Ramos (cell line): ENCODE measurements at regions not wholly inside any gene's neighbourhood (a gene's known extent, or its start where the extent isn't known, plus 50 kb on each side); places are given as distances from the start of the nearest gene placed in this dataset.

Source experiments
- in situ Hi-C: fragments of 300-500 bp; cut with MboI; formaldehyde crosslinking; loops from one replicate; pipeline ENCODE4 v1.14.3; 2022; ENCODE audit warnings: low sequenced_read_pairs; ENCODE audit not compliant: unreplicated experiment

DNA sequence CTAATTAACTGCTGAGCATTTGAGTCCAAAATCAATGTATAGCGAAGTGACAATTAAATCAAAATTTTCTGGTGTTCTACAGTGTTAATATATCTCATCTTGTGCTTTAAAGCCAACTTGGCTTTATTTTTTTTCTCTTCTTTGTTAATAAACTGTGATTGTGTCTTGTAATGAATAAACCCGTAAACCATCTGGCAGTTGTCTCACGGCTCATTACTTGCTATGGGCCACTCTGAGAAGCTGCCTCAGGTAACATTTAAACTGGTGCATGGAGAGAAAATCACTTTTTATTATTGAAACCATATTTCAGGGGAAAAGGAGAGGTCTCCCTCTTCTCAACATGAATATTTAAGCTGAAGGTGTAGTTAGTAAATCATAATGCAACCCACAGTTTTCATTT is 694.0 kb downstream of the KCTD8 start:
- in situ Hi-C loops, result no loop called here

DNA sequence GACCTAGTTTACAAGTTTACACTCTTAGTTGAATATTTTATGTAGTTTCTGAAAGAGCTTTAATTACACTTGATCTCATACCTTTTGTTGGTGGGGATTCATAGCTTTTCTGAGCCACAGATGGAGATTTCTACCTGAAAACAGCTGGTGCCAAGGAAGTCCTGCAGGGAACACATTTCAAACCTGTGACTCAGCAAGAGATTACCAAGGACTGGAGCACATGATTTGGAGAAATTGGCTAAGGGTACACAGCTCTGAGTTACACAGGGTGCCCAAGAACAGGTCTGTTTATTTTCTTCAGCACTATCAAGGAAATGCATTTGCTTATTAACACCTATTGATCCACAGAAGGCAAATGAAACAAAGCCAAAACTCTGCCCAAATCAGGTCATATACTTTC is 691.5 kb downstream of the KCTD8 start:
- in situ Hi-C loops, result no loop called here

DNA sequence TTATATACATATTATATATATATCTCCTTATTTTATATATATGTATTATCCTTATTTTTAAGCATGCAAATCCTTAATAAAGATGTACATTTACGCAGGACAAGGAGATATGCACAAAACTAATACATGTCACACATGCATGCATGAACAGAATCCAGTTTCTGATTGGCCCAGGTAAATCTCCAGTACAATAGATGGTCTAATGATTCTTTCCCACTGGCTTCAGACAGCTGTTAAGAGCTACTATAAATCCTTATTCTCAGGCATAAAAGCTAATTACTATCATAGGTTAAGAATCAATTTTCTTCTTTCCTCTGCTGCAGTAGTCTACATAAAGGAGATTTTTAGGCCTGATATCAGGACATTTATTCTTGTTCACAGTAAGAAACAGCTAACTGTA is 689.8 kb downstream of the KCTD8 start:
- in situ Hi-C loops, result no loop called here

DNA sequence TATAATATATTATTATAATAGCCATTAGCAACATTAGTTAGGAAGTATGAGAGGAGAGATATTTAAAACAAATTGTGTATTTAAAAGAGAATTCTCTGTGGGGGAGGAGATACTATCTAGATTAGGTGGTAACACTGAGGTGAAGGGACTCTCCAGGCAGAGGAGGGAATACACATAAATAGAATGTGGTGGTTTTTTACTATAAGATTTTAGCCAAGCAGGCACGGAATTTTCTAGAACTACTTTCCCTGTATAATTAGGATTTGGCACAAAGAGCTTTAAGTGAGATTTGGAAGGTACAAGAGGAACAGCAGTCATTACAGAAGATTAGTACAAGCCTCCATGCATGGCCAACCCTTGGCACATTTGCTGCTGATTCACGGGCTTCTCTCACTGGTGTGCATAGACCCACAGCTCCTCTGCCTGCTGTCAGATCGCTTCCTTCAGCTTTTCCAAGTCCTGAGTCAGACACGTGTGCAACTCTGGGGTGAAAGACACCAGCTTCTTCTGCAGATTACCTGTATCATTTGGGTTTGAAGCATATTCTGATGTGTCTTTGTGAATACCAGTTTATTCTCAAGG is 685.5 kb downstream of the KCTD8 start:
- in situ Hi-C loops, result no loop called here

DNA sequence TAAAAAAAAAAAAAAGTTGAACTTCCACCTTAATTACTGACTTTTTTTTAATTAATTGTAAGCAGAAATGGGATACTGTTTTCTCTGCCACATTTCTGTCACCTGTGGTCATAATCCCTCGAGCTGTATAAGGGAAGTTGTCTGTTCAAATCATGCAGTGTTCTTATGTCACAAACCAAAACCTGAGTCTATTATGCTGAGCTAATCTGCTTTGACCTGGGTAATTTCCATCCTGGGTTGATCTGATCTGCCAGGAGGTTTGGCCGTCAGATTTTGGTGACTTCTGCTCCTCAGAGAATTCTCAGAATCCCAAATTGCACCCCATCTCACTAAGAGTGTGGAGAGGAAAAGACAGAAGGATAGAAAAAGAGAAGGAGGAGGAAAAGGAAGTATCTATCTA is 683.1 kb downstream of the KCTD8 start:
- in situ Hi-C loops, result no loop called here

DNA sequence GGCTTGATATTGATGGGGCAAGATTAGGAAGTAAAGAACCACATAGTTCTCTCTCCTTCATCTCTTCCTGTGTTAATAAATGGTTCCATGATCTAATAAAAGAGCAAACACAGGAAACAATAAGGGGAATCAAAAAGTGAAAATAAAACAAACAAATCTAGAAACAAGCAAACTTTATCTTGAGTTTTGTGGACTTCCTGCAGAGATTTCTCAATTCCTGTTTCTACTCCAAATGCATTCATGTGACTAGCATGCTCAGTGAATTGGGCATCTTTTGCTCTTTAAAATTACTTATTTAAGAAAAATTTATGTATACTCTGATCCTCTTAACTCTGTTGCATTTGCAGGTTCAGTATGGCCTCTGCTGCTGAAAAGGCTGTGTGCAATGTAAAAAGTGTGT is 682.0 kb downstream of the KCTD8 start:
- in situ Hi-C loops, result no loop called here

DNA sequence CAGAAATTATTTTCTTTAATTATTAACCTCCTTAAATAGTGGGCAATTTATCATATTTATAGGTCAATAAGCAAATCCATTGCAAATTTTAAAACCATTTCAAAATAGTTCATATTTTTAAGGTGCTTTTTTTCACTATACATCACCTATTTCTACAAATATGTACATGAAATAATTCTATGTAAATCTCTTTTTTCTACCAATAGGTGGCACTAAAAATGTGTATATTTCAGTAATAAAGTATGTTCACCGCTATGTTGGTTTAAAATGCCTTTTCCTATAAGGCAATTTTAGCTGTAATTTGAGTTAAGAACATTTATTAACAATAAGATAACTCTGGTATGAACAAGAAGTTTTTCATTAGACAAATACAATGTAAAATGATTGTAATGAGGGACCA is 672.2 kb downstream of the KCTD8 start:
- in situ Hi-C loops, result no loop called here

DNA sequence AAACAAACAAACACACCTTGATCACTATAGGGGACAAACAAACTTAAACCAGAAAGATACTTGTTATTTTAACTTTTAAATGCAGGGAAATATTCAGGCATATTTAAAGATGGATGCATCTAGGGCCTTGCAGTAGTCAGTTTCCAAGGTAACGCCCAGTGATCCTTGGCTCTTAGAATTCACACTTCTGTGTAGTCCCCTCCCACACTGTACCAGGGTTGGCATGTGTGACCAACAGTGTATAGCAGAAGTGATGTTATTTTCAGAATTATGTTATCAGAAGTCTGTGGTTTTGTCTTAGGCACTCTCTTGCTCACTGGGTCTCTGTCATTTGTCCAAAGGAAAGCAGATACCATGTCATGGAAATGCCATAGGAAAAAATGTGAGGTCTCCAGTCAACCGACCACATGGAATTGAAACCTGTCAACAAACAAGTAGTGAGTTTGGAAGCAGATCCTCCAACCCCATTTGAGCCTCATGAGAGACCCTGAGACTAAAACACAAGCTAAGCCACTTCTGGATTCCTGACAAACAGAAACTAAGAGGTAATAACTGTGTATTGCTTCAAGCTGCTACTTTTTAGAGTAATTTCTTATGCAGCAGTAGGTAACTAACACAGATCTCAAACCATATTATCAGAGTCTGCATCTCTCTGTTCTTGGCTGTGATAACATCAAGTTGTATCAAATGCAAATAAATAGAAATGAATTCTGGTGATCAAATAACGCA is 670.3 kb downstream of the KCTD8 start:
- in situ Hi-C loops, result no loop called here

DNA sequence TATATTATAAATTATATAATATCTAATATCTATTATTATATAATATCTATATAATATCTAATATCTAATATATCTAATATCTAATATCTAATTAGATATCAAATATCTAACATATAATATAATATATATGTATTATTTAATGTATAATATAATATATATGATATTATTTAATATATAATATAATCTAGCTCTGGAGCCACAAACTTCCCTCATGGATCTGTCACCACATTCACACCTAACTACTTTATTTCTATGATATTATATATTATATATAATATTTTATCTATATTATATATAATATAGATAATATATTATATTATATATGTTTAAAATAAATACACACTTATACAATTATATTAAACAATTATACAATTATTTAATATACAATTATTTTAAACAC is 667.5 kb downstream of the KCTD8 start:
- in situ Hi-C loops, result no loop called here

DNA sequence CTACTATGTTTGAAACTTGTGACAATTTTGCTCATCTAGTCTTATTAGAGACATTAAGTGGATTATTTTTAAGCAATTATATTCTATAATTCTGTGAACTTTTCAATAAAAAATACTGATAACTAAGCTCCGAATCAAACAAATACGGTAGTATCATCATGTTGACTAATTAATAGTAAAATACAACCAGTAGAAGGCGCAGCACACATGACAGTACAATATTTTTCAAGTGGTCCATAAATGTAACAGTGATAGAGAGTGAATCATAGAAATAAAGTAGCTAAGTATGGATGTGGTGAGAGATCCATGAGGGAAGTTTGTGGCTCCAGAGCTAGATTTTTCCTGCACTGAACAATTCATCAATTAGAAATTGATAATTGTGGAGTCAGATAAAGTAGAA is 666.2 kb downstream of the KCTD8 start:
- in situ Hi-C loops, result no loop called here

DNA sequence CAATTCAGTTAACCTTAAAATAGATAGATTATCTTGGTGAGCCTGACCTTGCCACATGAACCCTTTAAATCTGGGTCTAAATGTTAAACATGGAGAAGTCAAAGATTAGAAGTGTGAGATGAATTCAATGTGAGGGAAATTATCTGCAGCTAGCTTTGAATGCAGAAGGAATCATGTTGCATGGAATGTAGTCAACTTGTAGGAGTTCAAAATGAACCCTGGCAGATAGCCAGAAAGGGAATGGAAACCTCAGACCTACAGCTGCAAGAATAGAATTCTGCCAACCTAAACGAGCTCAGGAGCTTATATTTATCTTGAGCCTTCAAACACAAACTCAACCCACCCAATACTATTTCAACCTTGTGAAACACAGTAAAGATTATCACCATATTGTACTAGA is 632.5 kb downstream of the KCTD8 start:
- in situ Hi-C loops, result no loop called here

DNA sequence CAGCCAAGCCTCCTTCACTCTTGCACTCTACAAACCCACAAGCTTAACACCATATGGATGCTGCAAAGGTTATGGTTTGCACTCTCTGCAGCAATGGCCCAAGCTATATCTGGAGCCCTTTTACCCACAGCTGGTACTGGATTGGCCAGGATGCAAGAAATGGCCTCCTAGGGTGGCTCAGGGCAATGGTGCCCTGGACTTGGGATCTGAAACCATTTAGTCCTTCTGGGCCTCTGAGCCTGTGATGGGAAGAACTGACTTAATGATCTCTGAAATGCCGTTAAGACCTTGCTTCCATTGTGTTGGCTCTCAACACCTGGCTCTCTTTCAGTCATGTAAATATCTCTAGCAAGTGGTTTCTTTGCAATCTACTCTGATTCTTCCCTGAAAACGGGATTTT is 626.0 kb downstream of the KCTD8 start:
- in situ Hi-C loops, result no loop called here

DNA sequence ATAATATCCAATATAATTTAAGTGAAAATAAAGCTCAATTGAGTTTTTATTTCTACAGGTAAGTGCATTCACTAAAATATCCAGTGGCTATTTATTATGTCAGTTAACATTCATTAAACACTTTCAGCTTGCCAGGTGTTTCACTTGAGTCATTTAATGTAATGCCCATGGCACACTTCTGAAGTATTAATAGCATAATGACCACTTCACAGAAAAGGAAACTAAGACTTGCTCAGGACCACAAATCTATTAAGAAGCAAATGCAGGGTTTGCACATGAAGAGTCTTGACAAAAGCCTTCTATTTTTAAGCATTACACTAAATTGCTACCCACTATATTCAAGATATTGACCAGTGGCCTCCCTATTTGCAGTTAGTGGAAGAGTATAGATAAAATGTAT is 612.7 kb downstream of the KCTD8 start:
- in situ Hi-C loops, result no loop called here

DNA sequence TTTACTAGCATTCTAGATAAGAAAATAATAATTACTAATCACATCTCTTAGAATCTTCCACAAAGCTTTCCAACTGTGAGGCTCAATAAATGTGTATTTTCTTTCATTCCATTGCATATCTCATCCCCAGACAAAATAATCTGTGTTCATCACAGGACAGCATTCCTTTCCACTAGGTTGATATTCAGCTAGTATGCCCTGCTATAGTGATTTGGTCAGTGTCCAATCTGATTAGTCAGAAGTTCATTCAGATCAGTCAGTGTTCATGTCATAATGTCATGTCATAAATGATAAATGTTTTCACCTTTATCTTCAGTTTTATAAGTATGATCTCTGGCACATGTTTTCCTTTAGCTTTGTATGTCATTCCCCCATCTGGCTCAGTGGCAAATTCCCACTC is 611.4 kb downstream of the KCTD8 start:
- in situ Hi-C loops, result no loop called here

DNA sequence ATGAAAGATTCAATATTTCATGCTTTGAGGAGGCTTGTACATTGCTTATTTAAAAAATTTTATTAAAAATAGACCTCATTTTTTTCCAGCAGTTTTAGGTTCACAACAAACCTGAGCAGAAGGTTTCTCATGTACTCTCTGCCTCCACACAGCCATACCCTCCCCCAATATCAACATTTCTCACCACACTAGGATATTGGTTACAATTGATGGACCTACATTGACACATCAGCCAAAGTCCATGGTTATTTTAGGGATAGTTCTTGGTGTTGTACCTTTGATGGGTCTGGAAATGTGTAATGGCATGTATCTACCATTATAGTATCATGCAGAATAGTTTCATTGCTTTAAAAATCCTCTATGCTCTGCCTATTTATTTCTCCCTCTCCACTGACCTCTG is 611.0 kb downstream of the KCTD8 start:
- in situ Hi-C loops, result no loop called here

DNA sequence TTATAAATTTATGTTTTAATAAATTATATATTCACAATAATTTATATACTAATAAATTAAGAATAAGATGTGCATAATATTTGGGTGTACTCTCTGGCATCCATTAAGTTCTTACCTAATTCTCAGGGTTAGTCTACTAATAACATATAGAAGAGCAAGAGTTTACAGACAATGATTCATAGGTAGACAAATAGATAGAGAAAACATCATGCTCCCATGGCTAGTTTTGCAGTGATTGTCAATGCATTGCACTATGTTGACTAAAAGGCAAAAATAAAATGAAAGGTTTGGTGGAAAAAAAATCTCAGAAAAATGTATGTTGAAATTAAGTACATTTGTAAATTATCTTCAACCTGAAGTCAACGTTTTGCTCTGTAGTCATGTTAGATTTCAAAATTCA is 606.0 kb downstream of the KCTD8 start:
- in situ Hi-C loops, result no loop called here

DNA sequence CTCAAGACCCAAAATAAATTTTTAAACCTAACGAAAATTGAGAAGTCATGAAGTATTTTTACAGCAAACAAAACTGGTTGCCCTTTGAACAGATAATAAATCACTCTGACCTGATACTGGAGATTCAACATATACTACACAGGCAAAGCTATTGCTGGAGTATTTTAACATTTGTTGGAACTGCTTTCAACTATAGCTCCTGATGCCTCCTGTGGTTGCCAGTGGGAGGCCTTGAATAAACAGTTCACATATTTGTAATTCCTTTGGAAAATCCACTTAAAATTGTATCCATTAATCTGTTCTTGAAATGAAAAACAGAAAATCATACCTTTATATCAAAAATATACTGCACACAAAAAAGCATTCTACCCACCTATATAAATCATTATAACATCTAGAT is 605.1 kb downstream of the KCTD8 start:
- in situ Hi-C loops, result no loop called here

DNA sequence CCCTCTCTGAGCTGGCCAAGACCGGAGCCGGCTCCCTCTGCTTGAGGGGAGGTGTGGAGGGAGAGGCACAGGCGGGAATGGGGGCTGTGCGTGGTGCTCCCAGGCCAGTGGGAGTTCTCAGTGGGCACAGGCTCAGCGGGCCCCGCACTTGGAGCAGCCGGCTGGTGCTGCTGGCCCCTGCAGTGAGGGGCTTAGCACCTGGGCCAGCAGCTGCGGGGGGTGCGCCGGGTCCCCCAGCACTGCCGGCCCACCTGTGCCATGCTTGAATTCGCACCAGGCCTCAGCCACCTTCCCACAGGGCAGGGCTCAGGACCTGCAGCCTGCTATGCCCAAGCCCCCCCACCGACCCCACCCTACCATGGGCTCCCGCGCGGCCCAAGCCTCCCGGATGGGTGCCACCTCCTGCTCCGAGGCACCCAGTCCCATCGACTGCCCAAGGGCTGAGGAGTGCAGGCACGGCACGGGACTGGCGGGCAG is 602.5 kb downstream of the KCTD8 start:
- in situ Hi-C loops, result no loop called here

DNA sequence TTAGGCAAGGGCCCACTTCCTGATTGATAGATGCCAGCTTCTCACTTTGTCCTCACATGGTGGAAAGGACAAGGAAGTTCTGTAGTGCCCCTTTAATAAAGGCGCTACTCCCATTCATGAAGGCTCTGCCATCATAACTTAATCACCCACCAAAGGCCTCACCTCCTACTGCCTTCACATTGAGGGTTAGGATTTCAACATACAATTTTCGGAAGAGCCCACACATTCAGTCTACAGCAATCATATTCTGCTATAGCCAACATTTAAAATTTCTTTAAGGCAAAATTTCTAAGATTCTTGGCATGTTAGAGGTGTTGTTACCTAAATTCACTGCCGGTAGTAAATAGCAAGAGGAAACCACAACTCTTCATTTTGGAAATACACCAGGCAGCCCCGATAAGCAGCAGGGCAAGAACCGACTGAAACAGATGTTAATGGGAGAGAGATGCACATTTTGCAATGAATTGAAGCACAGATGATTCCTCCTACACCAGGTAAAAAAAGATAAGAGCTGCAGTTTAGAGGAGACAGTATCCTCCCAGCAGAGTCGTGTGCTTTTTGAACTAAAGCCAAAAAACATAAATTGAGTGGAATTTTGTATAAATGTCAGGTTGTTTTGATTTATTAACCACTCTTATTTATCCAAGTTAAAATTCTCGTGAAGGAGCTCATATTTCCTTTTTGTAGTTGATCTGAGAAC is 594.9 kb downstream of the KCTD8 start:
- in situ Hi-C loops, result no loop called here

DNA sequence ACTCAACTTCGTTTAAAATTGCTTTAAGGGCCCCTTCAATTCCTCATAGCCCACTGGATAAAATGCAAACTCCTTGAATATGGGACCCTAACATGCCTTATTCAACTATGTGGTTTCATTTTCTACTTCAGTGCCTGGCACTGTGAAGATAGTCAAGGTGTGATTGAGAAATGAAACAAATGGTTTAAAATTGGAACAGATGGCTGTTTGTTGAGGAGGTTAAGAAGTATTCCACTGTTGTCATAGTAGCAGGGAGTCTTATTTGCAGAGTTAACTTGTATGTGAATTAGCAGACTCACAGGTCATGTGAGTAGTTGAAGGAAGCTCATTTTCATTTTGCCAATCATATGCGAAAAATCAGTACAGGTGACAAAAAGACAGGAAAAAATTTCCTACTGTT is 593.3 kb downstream of the KCTD8 start:
- in situ Hi-C loops, result no loop called here

DNA sequence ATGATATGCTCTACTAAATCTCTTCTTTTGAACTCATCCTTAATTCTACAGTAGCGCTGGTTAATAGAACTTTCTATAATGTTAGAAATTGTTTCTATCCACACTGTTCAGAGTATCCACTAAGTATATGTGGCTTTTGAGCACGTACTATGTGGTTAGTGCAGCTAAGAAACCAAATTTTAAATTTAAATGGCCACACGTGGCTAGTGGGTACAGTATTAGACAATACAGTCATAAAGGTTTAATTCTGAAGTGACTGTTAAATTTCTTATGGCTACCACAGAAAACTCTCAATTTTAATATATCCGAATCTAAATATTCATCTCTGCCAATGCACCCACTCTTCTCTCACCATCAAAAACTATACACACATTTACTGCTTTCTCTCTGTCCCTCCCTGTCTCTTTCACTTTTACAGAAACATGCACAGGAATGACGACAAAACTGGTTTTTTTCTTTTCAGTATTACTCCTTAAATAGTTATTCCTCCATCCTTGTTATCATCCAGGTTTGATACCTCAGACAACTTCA is 583.9 kb downstream of the KCTD8 start:
- in situ Hi-C loops, result no loop called here
